Mesenchymal stem cell (in vitro differentiated cells and primary cell): ENCODE measurements at regions not wholly inside any gene's neighbourhood (a gene's known extent, or its start where the extent isn't known, plus 50 kb on each side); places are given as distances from the start of the nearest gene placed in this dataset.

ENCODE experiments used
- DNase-seq: peaks from one replicate; pipeline ENCODE4 v3.0.0-alpha.2; 2013
- H2AFZ ChIP-seq: one replicate; pipeline ENCODE4 v1.6.1; 2013; ENCODE audit warnings: low read depth, mild to moderate bottlenecking, control low read depth, inconsistent platforms, low read length, moderate library complexity
- H2AK5ac ChIP-seq: 2 replicates; pipeline ENCODE4 v1.6.1; 2013; ENCODE audit warnings: low read length, moderate library complexity, mild to moderate bottlenecking, inconsistent platforms; ENCODE audit not compliant: severe bottlenecking
- H2BK120ac ChIP-seq: one replicate; pipeline ENCODE4 v1.6.1; 2013; ENCODE audit warnings: low read depth, mild to moderate bottlenecking, inconsistent platforms, low read length, moderate library complexity
- H2BK12ac ChIP-seq, 2 experiments: one replicate each; pipeline ENCODE4 v1.6.1; 2013; ENCODE audit warnings: inconsistent platforms in 2 of 2, low read length in 2 of 2, mild to moderate bottlenecking in 2 of 2, moderate library complexity in 2 of 2, control low read depth in 1 of 2
- H2BK15ac ChIP-seq: one replicate; pipeline ENCODE4 v1.6.1; 2013; ENCODE audit warnings: mild to moderate bottlenecking, low read depth, inconsistent platforms; ENCODE audit not compliant: poor library complexity, severe bottlenecking
- H2BK5ac ChIP-seq: 2 replicates; pipeline ENCODE4 v1.6.1; 2013; ENCODE audit warnings: low read depth, mild to moderate bottlenecking, low read length, control low read depth, inconsistent platforms; ENCODE audit not compliant: poor library complexity, severe bottlenecking
- H3K14ac ChIP-seq, 2 experiments: one replicate each; pipeline ENCODE4 v1.6.1; 2013; ENCODE audit warnings: inconsistent platforms in 2 of 2, low read length in 2 of 2, control low read depth in 1 of 2, mild to moderate bottlenecking in 1 of 2, moderate library complexity in 1 of 2
- H3K18ac ChIP-seq, 2 experiments: one replicate each; pipeline ENCODE4 v1.6.1; 2013; ENCODE audit warnings: inconsistent platforms in 2 of 2, low read length in 2 of 2, control low read depth in 1 of 2, low read depth in 1 of 2, mild to moderate bottlenecking in 1 of 2
- H3K23ac ChIP-seq, 2 experiments: one replicate each; pipeline ENCODE4 v1.6.1; 2013; ENCODE audit warnings: inconsistent platforms in 2 of 2, low read length in 2 of 2, mild to moderate bottlenecking in 2 of 2, moderate library complexity in 2 of 2, control low read depth in 1 of 2
- H3K27ac ChIP-seq: 2 replicates; pipeline ENCODE4 v1.5.1; 2013; ENCODE audit warnings: mild to moderate bottlenecking, moderate library complexity, low read length, control low read depth, inconsistent platforms; ENCODE audit not compliant: poor library complexity, severe bottlenecking
- H3K27me3 ChIP-seq, 2 experiments: 2 replicates each; pipeline versions ENCODE4 v1.6.1 to v1.7.0; 2013; ENCODE audit warnings: low read length in 2 of 2, mild to moderate bottlenecking in 2 of 2, moderate library complexity in 2 of 2, control low read depth in 1 of 2, inconsistent platforms in 1 of 2; ENCODE audit not compliant: control insufficient read depth in 1 of 2, insufficient read depth in 1 of 2
- H3K36me3 ChIP-seq, 2 experiments: 2 replicates each; pipeline versions ENCODE4 v1.6.1 to v1.7.0; 2013; ENCODE audit warnings: low read length in 2 of 2, control low read depth in 1 of 2, inconsistent platforms in 1 of 2, low read depth in 1 of 2, mild to moderate bottlenecking in 1 of 2; ENCODE audit not compliant: insufficient read depth in 2 of 2, control insufficient read depth in 1 of 2
- H3K4ac ChIP-seq, 2 experiments: one replicate each; pipeline ENCODE4 v1.6.1; 2013; ENCODE audit warnings: inconsistent platforms in 2 of 2, low read length in 2 of 2, mild to moderate bottlenecking in 2 of 2, moderate library complexity in 2 of 2, control low read depth in 1 of 2, low read depth in 1 of 2
- H3K4me1 ChIP-seq: 2 replicates; pipeline ENCODE4 v1.6.1; 2013; ENCODE audit warnings: low read depth, low read length, control low read depth; ENCODE audit not compliant: control insufficient read depth, insufficient read depth
- H3K4me2 ChIP-seq: 2 replicates; pipeline ENCODE4 v1.6.1; 2013; ENCODE audit warnings: low read length, mild to moderate bottlenecking, inconsistent platforms; ENCODE audit not compliant: poor library complexity, severe bottlenecking
- H3K4me3 ChIP-seq, 2 experiments: 2 replicates each; pipeline versions ENCODE4 v1.5.1 to v1.7.0; 2013; ENCODE audit warnings: low read length in 2 of 2, mild to moderate bottlenecking in 2 of 2, control low read depth in 1 of 2, low read depth in 1 of 2; ENCODE audit not compliant: insufficient read depth in 1 of 2
- H3K79me1 ChIP-seq: replicated peaks from 2 replicates; pipeline ENCODE4 v1.6.1; 2013; ENCODE audit warnings: mild to moderate bottlenecking, control low read depth, low read length, inconsistent platforms; ENCODE audit not compliant: poor library complexity, severe bottlenecking
- H3K9ac ChIP-seq: 2 replicates; pipeline ENCODE4 v1.7.0; 2013; ENCODE audit warnings: mild to moderate bottlenecking, low read length, moderate library complexity
- H3K9me3 ChIP-seq: 2 replicates; pipeline ENCODE4 v1.7.0; 2013; ENCODE audit warnings: mild to moderate bottlenecking, low read length; ENCODE audit not compliant: control insufficient read depth
- H4K8ac ChIP-seq: one replicate; pipeline ENCODE4 v1.6.1; 2013; ENCODE audit warnings: inconsistent platforms, mild to moderate bottlenecking, low read length, moderate library complexity
- H4K91ac ChIP-seq: one replicate; pipeline ENCODE4 v1.6.1; 2013; ENCODE audit warnings: mild to moderate bottlenecking, low read length, inconsistent platforms
- WGBS: methylation state at CpG from one replicate; pipeline ENCODE4 v1.1.7; 2013; ENCODE audit warnings: mixed read lengths; 5-methylcytosine and 5-hydroxymethylcytosine counted together

DNA sequence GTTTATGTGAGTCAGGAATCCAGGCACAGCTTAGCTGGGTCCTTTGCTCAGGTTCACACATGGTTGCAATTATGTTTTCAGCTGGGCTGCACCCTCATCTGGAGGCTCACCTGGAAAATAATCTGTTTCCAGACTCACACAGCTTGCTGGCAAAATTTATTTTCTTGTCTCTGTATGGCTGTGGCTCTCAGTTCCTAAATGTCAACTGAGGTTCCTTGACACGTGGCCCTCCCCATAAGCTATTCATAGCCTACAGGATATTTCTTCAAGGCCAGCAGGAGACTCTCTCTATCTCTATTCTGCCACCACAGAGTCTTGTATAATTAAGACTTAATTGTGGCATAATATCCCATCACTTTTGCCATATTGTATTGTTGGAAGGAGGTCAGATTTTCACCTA, 732.0 kb downstream of the CDH18 start:
- Histone ChIP-seq H2BK5ac (no peak overlapping the region), H3K4ac (no peak overlapping the region), H3K27me3 (no peaks in the 10 kb centered on the region), H4K91ac (no peak overlapping the region), H3K14ac (no peak overlapping the region), H3K23ac (no peak overlapping the region), H2AFZ (no peak overlapping the region), H3K4me3 (no peak overlapping the region), H3K36me3 (no peaks in the 10 kb centered on the region), H2BK12ac (no peak overlapping the region), H3K4me2 (no peak overlapping the region), H3K4me1 (no peaks in the 10 kb centered on the region), H4K8ac (no peak overlapping the region), H3K9me3 (peaks cover 4% of the 10 kb centered on the region), H2BK15ac (no peak overlapping the region), H2BK120ac (no peak overlapping the region), H3K18ac (no peak overlapping the region), H3K27ac (no peak overlapping the region), H3K79me1 (no peaks in the 10 kb centered on the region), H3K9ac (no peak overlapping the region), H2AK5ac (no peak overlapping the region)
- WGBS, result 29% methylated on average over 1 of the region's 1 CpG
- no peak for DNase-seq

DNA sequence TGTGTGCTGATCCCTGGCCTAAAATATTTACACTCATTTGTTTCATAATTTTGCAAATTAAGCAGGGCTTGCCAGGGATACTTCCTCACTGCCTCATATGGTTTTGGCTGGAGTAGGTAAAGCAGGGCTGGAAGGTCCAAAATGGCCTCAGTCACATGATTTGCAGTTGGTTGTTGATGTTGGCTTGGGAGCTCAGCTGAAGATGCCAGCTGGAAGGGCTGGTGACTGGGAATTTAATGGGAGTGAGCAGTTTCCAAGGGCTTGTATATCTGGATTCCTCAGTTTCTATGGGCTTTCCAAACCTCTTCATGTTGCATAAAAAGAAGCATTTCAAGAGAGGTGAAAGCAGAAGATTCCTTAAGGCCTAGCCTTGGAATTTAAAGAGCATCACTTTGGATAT, 729.3 kb downstream of the CDH18 start:
- H4K8ac ChIP-seq, result no peak overlapping the region
- H2AFZ ChIP-seq, result no peak overlapping the region
- H3K27ac ChIP-seq, result no peak overlapping the region
- no peak overlapping the region for H4K91ac ChIP-seq
- no peak overlapping the region for H2BK5ac ChIP-seq
- no peak overlapping the region for H2AK5ac ChIP-seq
- H3K4me3 ChIP-seq, result no peak overlapping the region
- H3K23ac ChIP-seq, result no peak overlapping the region
- H3K9ac ChIP-seq, result no peak overlapping the region
- no peak overlapping the region for H3K18ac ChIP-seq
- no peak overlapping the region for H3K14ac ChIP-seq
- H3K79me1 ChIP-seq, result no peaks in the 10 kb centered on the region
- H3K4me1 ChIP-seq, result no peaks in the 10 kb centered on the region
- no peak for DNase-seq
- H2BK12ac ChIP-seq, result no peak overlapping the region
- no peaks in the 10 kb centered on the region for H3K36me3 ChIP-seq
- no peak overlapping the region for H2BK120ac ChIP-seq
- peaks cover 4% of the 10 kb centered on the region for H3K9me3 ChIP-seq
- no peaks in the 10 kb centered on the region for H3K27me3 ChIP-seq
- no peak overlapping the region for H3K4me2 ChIP-seq
- H2BK15ac ChIP-seq, result no peak overlapping the region
- H3K4ac ChIP-seq, result no peak overlapping the region

DNA sequence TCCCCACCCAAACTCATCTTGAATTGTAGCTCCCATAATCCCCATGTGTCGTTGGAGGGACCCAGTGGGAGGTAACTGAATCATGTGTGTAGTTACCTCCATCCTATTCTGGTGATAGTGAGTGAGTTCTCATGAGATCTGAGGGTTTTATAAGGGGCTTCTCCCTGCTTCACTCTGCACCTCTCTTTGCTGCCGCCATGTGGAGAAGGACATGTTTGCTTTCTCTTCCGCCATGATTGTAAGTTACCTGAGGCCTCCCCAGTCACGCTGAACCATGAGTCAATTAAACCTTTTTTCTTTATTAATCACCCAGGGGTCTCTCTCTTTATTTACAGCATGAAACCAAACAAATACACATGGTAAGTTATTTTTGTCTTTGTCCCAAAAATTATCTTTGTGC, 726.1 kb downstream of the CDH18 start:
- no peak overlapping the region for H3K27ac ChIP-seq
- no peak overlapping the region for H2BK15ac ChIP-seq
- H3K9ac ChIP-seq, result no peak overlapping the region
- H3K4me2 ChIP-seq, result no peak overlapping the region
- DNase-seq, result no peak
- H3K4me1 ChIP-seq, result no peaks in the 10 kb centered on the region
- no peak overlapping the region for H2AK5ac ChIP-seq
- no peak overlapping the region for H2BK5ac ChIP-seq
- no peak overlapping the region for H4K91ac ChIP-seq
- no peak overlapping the region for H2BK12ac ChIP-seq
- no peaks in the 10 kb centered on the region for H3K27me3 ChIP-seq
- H3K36me3 ChIP-seq, result no peaks in the 10 kb centered on the region
- H4K8ac ChIP-seq, result no peak overlapping the region
- 83% methylated on average over 4 of the region's 4 CpGs for WGBS
- no peak overlapping the region for H2AFZ ChIP-seq
- no peaks in the 10 kb centered on the region for H3K79me1 ChIP-seq
- H3K23ac ChIP-seq, result no peak overlapping the region
- no peak overlapping the region for H3K18ac ChIP-seq
- peaks cover 4% of the 10 kb centered on the region for H3K9me3 ChIP-seq
- H3K4me3 ChIP-seq, result no peak overlapping the region
- H3K4ac ChIP-seq, result no peak overlapping the region
- H3K14ac ChIP-seq, result no peak overlapping the region
- H2BK120ac ChIP-seq, result no peak overlapping the region

DNA sequence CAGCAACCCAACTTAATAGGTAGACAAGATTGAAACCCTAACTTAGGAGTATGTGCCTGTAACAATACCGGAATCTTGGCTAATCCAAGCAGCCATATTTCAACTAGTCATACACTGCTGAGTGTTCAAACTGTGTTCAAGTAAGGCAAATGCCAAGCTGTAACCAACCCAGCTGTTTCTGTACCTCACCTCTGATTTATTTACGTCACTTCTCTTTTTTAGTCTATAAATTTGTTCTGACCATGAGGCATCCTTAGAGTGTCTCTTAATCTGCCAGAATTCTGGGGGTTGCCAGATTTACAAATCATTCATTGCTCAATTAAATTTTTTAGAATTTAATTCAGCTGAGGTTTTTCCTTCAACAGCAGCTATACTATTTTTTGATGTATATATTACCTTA, 723.2 kb downstream of the CDH18 start:
- Histone ChIP-seq H3K79me1 (no peaks in the 10 kb centered on the region), H4K91ac (no peak overlapping the region), H3K4me3 (no peak overlapping the region), H2AK5ac (no peak overlapping the region), H3K18ac (no peak overlapping the region), H3K4ac (no peak overlapping the region), H2BK5ac (no peak overlapping the region), H3K4me2 (no peak overlapping the region), H2BK12ac (no peak overlapping the region), H3K9me3 (peaks cover 6% of the 10 kb centered on the region), H2BK15ac (no peak overlapping the region), H4K8ac (no peak overlapping the region), H3K27ac (no peak overlapping the region), H3K4me1 (no peaks in the 10 kb centered on the region), H3K36me3 (no peaks in the 10 kb centered on the region), H3K27me3 (no peaks in the 10 kb centered on the region), H3K14ac (no peak overlapping the region), H3K9ac (no peak overlapping the region), H2AFZ (no peak overlapping the region), H3K23ac (no peak overlapping the region), H2BK120ac (no peak overlapping the region)
- no peak for DNase-seq
- WGBS, result 91% methylated on average over 1 of the region's 2 CpGs
